CD8-positive, alpha-beta memory T cell (primary cell): ENCODE measurements at regions not wholly inside any gene's neighbourhood (a gene's known extent, or its start where the extent isn't known, plus 50 kb on each side); places are given as distances from the start of the nearest gene placed in this dataset.

Experiments used
- CTCF ChIA-PET: fragments of 350-600 bp; sonication (Branson Sonifier 250); formaldehyde crosslinking; loops from one replicate; lab custom pipeline; 2021; ENCODE audit warnings: antibody characterized with exemption; lab: Charles Lee
- POLR2A ChIA-PET: fragments of 350-600 bp; sonication (Branson Sonifier 250); formaldehyde crosslinking; loops from one replicate; lab custom pipeline; 2021; ENCODE audit warnings: antibody characterized with exemption; lab: Charles Lee
- DNase-seq, 5 donors: peaks; one replicate each; pipeline versions ENCODE4 v3.0.0 to v3.0.0-alpha.2; 2020 to 2022; ENCODE audit warnings: mixed read lengths in 1 of 5
- H3K27ac ChIP-seq: one replicate; pipeline ENCODE4 v1.7.0; 2013; ENCODE audit warnings: low read depth, mild to moderate bottlenecking, low read length, moderate library complexity
- H3K27me3 ChIP-seq: 2 replicates; pipeline ENCODE4 v1.7.0; 2013; ENCODE audit warnings: low read length, mild to moderate bottlenecking; ENCODE audit not compliant: insufficient read depth, poor library complexity, severe bottlenecking
- H3K36me3 ChIP-seq: 2 replicates; pipeline ENCODE4 v1.7.0; 2013; ENCODE audit warnings: mild to moderate bottlenecking, low read length, moderate library complexity; ENCODE audit not compliant: insufficient read depth
- H3K4me1 ChIP-seq: 2 replicates; pipeline ENCODE4 v1.7.0; 2013; ENCODE audit warnings: mild to moderate bottlenecking, low read length, moderate library complexity; ENCODE audit not compliant: insufficient read depth
- H3K4me3 ChIP-seq: 2 replicates; pipeline ENCODE4 v1.7.0; 2013; ENCODE audit warnings: mild to moderate bottlenecking, low read length
- H3K9me3 ChIP-seq: 2 replicates; pipeline ENCODE4 v1.7.0; 2013; ENCODE audit warnings: mild to moderate bottlenecking, low read length
- H3K27ac Mint-ChIP-seq, 8 donors: one replicate each; pipeline ENCODE4 v1.8.0; 2020 to 2021; ENCODE audit warnings: mixed read lengths in 8 of 8, mild to moderate bottlenecking in 6 of 8, inconsistent platforms in 3 of 8, moderate library complexity in 3 of 8
- H3K27me3 Mint-ChIP-seq, 2 donors: one replicate each; pipeline ENCODE4 v1.8.0; 2020 to 2021; ENCODE audit warnings: mixed read lengths in 2 of 2, mild to moderate bottlenecking in 1 of 2, moderate library complexity in 1 of 2
- H3K36me3 Mint-ChIP-seq, 3 donors: one replicate each; pipeline ENCODE4 v1.8.0; 2020 to 2021; ENCODE audit warnings: mixed read lengths in 3 of 3, inconsistent platforms in 1 of 3, mild to moderate bottlenecking in 1 of 3
- H3K4me1 Mint-ChIP-seq, 3 donors: one replicate each; pipeline ENCODE4 v1.8.0; 2020 to 2021; ENCODE audit warnings: mixed read lengths in 3 of 3, inconsistent platforms in 1 of 3, mild to moderate bottlenecking in 1 of 3
- H3K4me3 Mint-ChIP-seq, 7 donors: one replicate each; pipeline ENCODE4 v1.8.0; 2020 to 2021; ENCODE audit warnings: mixed read lengths in 7 of 7, mild to moderate bottlenecking in 6 of 7, moderate library complexity in 4 of 7, inconsistent platforms in 2 of 7
- H3K9me3 Mint-ChIP-seq, 5 donors: one replicate each; pipeline ENCODE4 v1.8.0; 2020 to 2022; ENCODE audit warnings: mixed read lengths in 5 of 5, mild to moderate bottlenecking in 3 of 5, moderate library complexity in 2 of 5, inconsistent platforms in 1 of 5

- H3K27me3 Mint-ChIP-seq, result no peaks in the 10 kb centered on the region
- Histone ChIP-seq H3K27me3 (no peaks in the 10 kb centered on the region), H3K36me3 (no peaks in the 10 kb centered on the region), H3K4me1 (no peaks in the 10 kb centered on the region), H3K4me3 (no peak overlapping the region), H3K9me3 (no peaks in the 10 kb centered on the region), H3K27ac (no peak overlapping the region)
- peaks cover 5 to 39% (median 14%) of the 10 kb centered on the region in 5 donors for H3K9me3 Mint-ChIP-seq
- no peak for DNase-seq
- H3K27ac Mint-ChIP-seq, result no peak overlapping the region
- H3K4me1 Mint-ChIP-seq, result no peaks in the 10 kb centered on the region
- POLR2A ChIA-PET, result no interaction called here
- peaks cover 0 to 2% (median 0%) of the 10 kb centered on the region in 3 donors for H3K36me3 Mint-ChIP-seq
- CTCF ChIA-PET, result no interaction called here
- H3K4me3 Mint-ChIP-seq, result no peak overlapping the region
These were observed 1046.2 kb downstream of the AMY1C start for GRCh38 chr1:104795931-104796330.

GRCh38 chr1:104797982-104798381, 1048.3 kb downstream of the AMY1C start:
- Mint-ChIP-seq H3K4me3 (no peak overlapping the region), H3K4me1 (no peaks in the 10 kb centered on the region), H3K27ac (no peak overlapping the region), H3K9me3 (peaks cover 5 to 30% (median 16%) of the 10 kb centered on the region in 5 donors), H3K36me3 (no peaks in the 10 kb centered on the region), H3K27me3 (no peaks in the 10 kb centered on the region)
- CTCF ChIA-PET, result no interaction called here
- Histone ChIP-seq H3K4me3 (no peak overlapping the region), H3K9me3 (no peaks in the 10 kb centered on the region), H3K27me3 (no peaks in the 10 kb centered on the region), H3K36me3 (no peaks in the 10 kb centered on the region), H3K4me1 (no peaks in the 10 kb centered on the region), H3K27ac (no peak overlapping the region)
- DNase-seq, result no peak
- POLR2A ChIA-PET, result no interaction called here

- CTCF ChIA-PET, result no interaction called here
- Mint-ChIP-seq H3K4me3 (no peak overlapping the region), H3K4me1 (no peaks in the 10 kb centered on the region), H3K36me3 (no peaks in the 10 kb centered on the region), H3K27ac (no peak overlapping the region), H3K27me3 (no peaks in the 10 kb centered on the region), H3K9me3 (peaks cover 5 to 25% (median 9%) of the 10 kb centered on the region in 5 donors)
- DNase-seq, result no peak
- Histone ChIP-seq H3K4me3 (no peak overlapping the region), H3K4me1 (no peaks in the 10 kb centered on the region), H3K36me3 (no peaks in the 10 kb centered on the region), H3K27ac (no peak overlapping the region), H3K27me3 (no peaks in the 10 kb centered on the region), H3K9me3 (no peaks in the 10 kb centered on the region)
- POLR2A ChIA-PET, result no interaction called here
These were observed 1051.6 kb downstream of the AMY1C start for GRCh38 chr1:104801344-104801743.

GRCh38 chr1:104804147-104804546, 1054.4 kb downstream of the AMY1C start:
- peaks cover 0 to 7% (median 5%) of the 10 kb centered on the region in 5 donors for H3K9me3 Mint-ChIP-seq
- H3K36me3 Mint-ChIP-seq, result no peaks in the 10 kb centered on the region
- H3K27ac Mint-ChIP-seq, result no peak overlapping the region
- no peak overlapping the region for H3K4me3 Mint-ChIP-seq
- H3K4me1 ChIP-seq, result no peaks in the 10 kb centered on the region
- H3K4me1 Mint-ChIP-seq, result no peaks in the 10 kb centered on the region
- H3K27me3 ChIP-seq, result no peaks in the 10 kb centered on the region
- H3K9me3 ChIP-seq, result no peaks in the 10 kb centered on the region
- DNase-seq, result no peak
- ChIA-PET CTCF (no interaction called here), POLR2A (no interaction called here)
- no peak overlapping the region for H3K27ac ChIP-seq
- H3K4me3 ChIP-seq, result no peak overlapping the region
- H3K36me3 ChIP-seq, result no peaks in the 10 kb centered on the region
- H3K27me3 Mint-ChIP-seq, result no peaks in the 10 kb centered on the region

GRCh38 chr1:104807590-104807989, 1057.9 kb downstream of the AMY1C start:
- Mint-ChIP-seq H3K36me3 (no peaks in the 10 kb centered on the region), H3K4me1 (no peaks in the 10 kb centered on the region), H3K4me3 (no peak overlapping the region), H3K27ac (no peak overlapping the region), H3K9me3 (peaks cover 2 to 14% (median 11%) of the 10 kb centered on the region in 5 donors), H3K27me3 (no peaks in the 10 kb centered on the region)
- Histone ChIP-seq H3K27me3 (no peaks in the 10 kb centered on the region), H3K4me1 (no peaks in the 10 kb centered on the region), H3K9me3 (no peaks in the 10 kb centered on the region), H3K36me3 (no peaks in the 10 kb centered on the region), H3K4me3 (no peak overlapping the region), H3K27ac (no peak overlapping the region)
- ChIA-PET CTCF (no interaction called here), POLR2A (no interaction called here)
- no peak for DNase-seq

GRCh38 chr1:104825401-104825800, 1075.7 kb downstream of the AMY1C start:
- POLR2A ChIA-PET, result no interaction called here
- Mint-ChIP-seq H3K4me1 (no peaks in the 10 kb centered on the region), H3K4me3 (no peak overlapping the region), H3K36me3 (no peaks in the 10 kb centered on the region), H3K27me3 (no peaks in the 10 kb centered on the region), H3K27ac (no peak overlapping the region), H3K9me3 (peaks cover 3 to 24% (median 14%) of the 10 kb centered on the region in 5 donors)
- Histone ChIP-seq H3K27ac (no peak overlapping the region), H3K27me3 (no peaks in the 10 kb centered on the region), H3K9me3 (peaks cover 3% of the 10 kb centered on the region), H3K4me3 (no peak overlapping the region), H3K4me1 (no peaks in the 10 kb centered on the region), H3K36me3 (no peaks in the 10 kb centered on the region)
- CTCF ChIA-PET, result no interaction called here
- no peak for DNase-seq

GRCh38 chr1:104830534-104830933, 1080.8 kb downstream of the AMY1C start:
- Histone ChIP-seq H3K4me1 (no peaks in the 10 kb centered on the region), H3K27me3 (no peaks in the 10 kb centered on the region), H3K36me3 (no peaks in the 10 kb centered on the region), H3K4me3 (no peak overlapping the region), H3K27ac (no peak overlapping the region), H3K9me3 (peaks cover 3% of the 10 kb centered on the region)
- H3K36me3 Mint-ChIP-seq, result no peaks in the 10 kb centered on the region
- H3K4me3 Mint-ChIP-seq, result no peak overlapping the region
- no peaks in the 10 kb centered on the region for H3K4me1 Mint-ChIP-seq
- no peak overlapping the region for H3K27ac Mint-ChIP-seq
- no peak for DNase-seq
- ChIA-PET CTCF (no interaction called here), POLR2A (no interaction called here)
- H3K27me3 Mint-ChIP-seq, result no peaks in the 10 kb centered on the region
- H3K9me3 Mint-ChIP-seq, result peaks cover 5 to 43% (median 22%) of the 10 kb centered on the region in 5 donors

GRCh38 chr1:104852151-104852550, 1102.5 kb downstream of the AMY1C start:
- H3K36me3 ChIP-seq, result no peaks in the 10 kb centered on the region
- no peaks in the 10 kb centered on the region for H3K9me3 ChIP-seq
- H3K27me3 ChIP-seq, result no peaks in the 10 kb centered on the region
- Mint-ChIP-seq H3K27me3 (no peaks in the 10 kb centered on the region), H3K4me3 (no peak overlapping the region), H3K27ac (no peak overlapping the region), H3K4me1 (no peaks in the 10 kb centered on the region), H3K36me3 (no peaks in the 10 kb centered on the region), H3K9me3 (peaks cover under 1 to 25% (median 5%) of the 10 kb centered on the region in 5 donors)
- no peak overlapping the region for H3K4me3 ChIP-seq
- H3K27ac ChIP-seq, result no peak overlapping the region
- ChIA-PET POLR2A (no interaction called here), CTCF (no interaction called here)
- no peaks in the 10 kb centered on the region for H3K4me1 ChIP-seq
- DNase-seq, result no peak

GRCh38 chr1:104853276-104853675, 1103.6 kb downstream of the AMY1C start:
- Histone ChIP-seq H3K4me1 (no peaks in the 10 kb centered on the region), H3K27me3 (no peaks in the 10 kb centered on the region), H3K4me3 (no peak overlapping the region), H3K27ac (no peak overlapping the region), H3K9me3 (no peaks in the 10 kb centered on the region), H3K36me3 (no peaks in the 10 kb centered on the region)
- H3K27ac Mint-ChIP-seq, result no peak overlapping the region
- POLR2A ChIA-PET, result no interaction called here
- H3K9me3 Mint-ChIP-seq, result peaks cover 4 to 25% (median 6%) of the 10 kb centered on the region in 5 donors
- CTCF ChIA-PET, result no interaction called here
- H3K4me1 Mint-ChIP-seq, result no peaks in the 10 kb centered on the region
- H3K4me3 Mint-ChIP-seq, result no peak overlapping the region
- H3K36me3 Mint-ChIP-seq, result no peaks in the 10 kb centered on the region
- DNase-seq, result no peak
- no peaks in the 10 kb centered on the region for H3K27me3 Mint-ChIP-seq
